H9 (cell line): ENCODE measurements at regions not wholly inside any gene's neighbourhood (a gene's known extent, or its start where the extent isn't known, plus 50 kb on each side); places are given as distances from the start of the nearest gene placed in this dataset.

ENCODE experiments used
- DNase-seq: peaks from one replicate; pipeline ENCODE4 v3.0.0-alpha.2; 2017
- H2AFZ ChIP-seq: one replicate; pipeline ENCODE4 v1.6.1; 2013; ENCODE audit warnings: mild to moderate bottlenecking, low read length, control low read depth, moderate library complexity
- H2AK5ac ChIP-seq: 2 replicates; pipeline ENCODE4 v1.6.1; 2013; ENCODE audit warnings: low read length, control low read depth, mixed read lengths; ENCODE audit not compliant: insufficient read length
- H2BK120ac ChIP-seq: one replicate; pipeline ENCODE4 v1.6.1; 2013; ENCODE audit warnings: low read depth, mild to moderate bottlenecking, low read length, control low read depth, inconsistent platforms; ENCODE audit not compliant: poor library complexity, severe bottlenecking
- H2BK12ac ChIP-seq: 2 replicates; pipeline ENCODE4 v1.6.1; 2013; ENCODE audit warnings: low read length, control low read depth, mixed read lengths, low read depth; ENCODE audit not compliant: insufficient read length
- H2BK15ac ChIP-seq: 2 replicates; pipeline ENCODE4 v1.6.1; 2013; ENCODE audit warnings: low read depth, low read length, control low read depth
- H2BK20ac ChIP-seq: one replicate; pipeline ENCODE4 v1.6.1; 2013; ENCODE audit warnings: low read depth, mild to moderate bottlenecking, low read length, control low read depth, inconsistent platforms; ENCODE audit not compliant: poor library complexity, severe bottlenecking
- H2BK5ac ChIP-seq: 2 replicates; pipeline ENCODE4 v1.6.1; 2013; ENCODE audit warnings: low read length, control low read depth, mixed read lengths; ENCODE audit not compliant: insufficient read length
- H3K14ac ChIP-seq: 2 replicates; pipeline ENCODE4 v1.6.1; 2013; ENCODE audit warnings: low read length, control low read depth; ENCODE audit not compliant: insufficient read depth
- H3K18ac ChIP-seq: 2 replicates; pipeline ENCODE4 v1.6.1; 2013; ENCODE audit warnings: low read depth, mild to moderate bottlenecking, mixed read lengths, low read length, control low read depth; ENCODE audit not compliant: insufficient read length
- H3K23ac ChIP-seq: 2 replicates; pipeline ENCODE4 v1.6.1; 2013; ENCODE audit warnings: low read length, control low read depth, mixed read lengths, low read depth; ENCODE audit not compliant: insufficient read length
- H3K23me2 ChIP-seq: 2 replicates; pipeline ENCODE4 v1.6.1; 2013; ENCODE audit warnings: low read depth, mild to moderate bottlenecking, mixed read lengths, low read length, control low read depth; ENCODE audit not compliant: insufficient read length, poor library complexity, severe bottlenecking
- H3K27ac ChIP-seq: 2 replicates; pipeline ENCODE4 v1.5.1; 2013; ENCODE audit warnings: low read length, control low read depth, mixed read lengths, low read depth; ENCODE audit not compliant: insufficient read length
- H3K27me3 ChIP-seq: 2 replicates; pipeline ENCODE4 v1.6.1; 2013; ENCODE audit warnings: low read length, control low read depth, inconsistent platforms; ENCODE audit not compliant: insufficient read depth
- H3K4ac ChIP-seq: 2 replicates; pipeline ENCODE4 v1.6.1; 2013; ENCODE audit warnings: low read depth, mild to moderate bottlenecking, control low read depth, inconsistent platforms, low read length, moderate library complexity
- H3K4me1 ChIP-seq: 2 replicates; pipeline ENCODE4 v1.6.1; 2013; ENCODE audit warnings: low read length, control low read depth, inconsistent platforms; ENCODE audit not compliant: insufficient read depth
- H3K4me2 ChIP-seq: 2 replicates; pipeline ENCODE4 v1.6.1; 2013; ENCODE audit warnings: low read length, control low read depth, mixed read lengths; ENCODE audit not compliant: insufficient read length, insufficient read depth
- H3K56ac ChIP-seq: 2 replicates; pipeline ENCODE4 v1.6.1; 2013; ENCODE audit warnings: low read depth, mild to moderate bottlenecking, mixed read lengths, low read length, control low read depth; ENCODE audit not compliant: insufficient read length
- H3K79me1 ChIP-seq: 2 replicates; pipeline ENCODE4 v1.6.1; 2013; ENCODE audit warnings: low read depth, mild to moderate bottlenecking, moderate library complexity, low read length, control low read depth, inconsistent platforms; ENCODE audit not compliant: insufficient read depth, poor library complexity, severe bottlenecking
- H3K79me2 ChIP-seq: 2 replicates; pipeline ENCODE4 v1.6.1; 2013; ENCODE audit warnings: low read length, control low read depth, inconsistent platforms; ENCODE audit not compliant: insufficient read depth
- H3K9ac ChIP-seq: 2 replicates; pipeline ENCODE4 v1.6.1; 2013; ENCODE audit warnings: low read length, control low read depth, mixed read lengths; ENCODE audit not compliant: insufficient read length; ENCODE audit errors: extremely low read depth
- H3K9me3 ChIP-seq: one replicate; pipeline ENCODE4 v1.6.1; 2013; ENCODE audit warnings: low read depth, low read length, inconsistent platforms; ENCODE audit not compliant: control insufficient read depth
- H3T11ph ChIP-seq: one replicate; pipeline ENCODE4 v1.6.1; 2013; ENCODE audit warnings: mild to moderate bottlenecking, low read length, control low read depth, inconsistent platforms
- H4K20me1 ChIP-seq: one replicate; pipeline ENCODE4 v1.6.1; 2013; ENCODE audit not compliant: control insufficient read depth, insufficient read length, insufficient read depth
- H4K5ac ChIP-seq: 2 replicates; pipeline ENCODE4 v1.6.1; 2013; ENCODE audit warnings: low read depth, mild to moderate bottlenecking, mixed read lengths, low read length, control low read depth; ENCODE audit not compliant: insufficient read length
- H4K8ac ChIP-seq: replicated peaks from 2 replicates; pipeline ENCODE4 v1.6.1; 2013; ENCODE audit warnings: low read length, control low read depth, mixed read lengths, low read depth; ENCODE audit not compliant: insufficient read length
- H4K91ac ChIP-seq: 2 replicates; pipeline ENCODE4 v1.6.1; 2013; ENCODE audit warnings: low read depth, mild to moderate bottlenecking, moderate library complexity, mixed read lengths, low read length, control low read depth; ENCODE audit not compliant: insufficient read length
- H3K27ac Mint-ChIP-seq, 3 experiments: 2 replicates in 2 of 3; 3 replicates in 1 of 3; pipeline ENCODE4 v1.8.0; 2020 to 2021; ENCODE audit warnings: mixed read lengths in 3 of 3, mild to moderate bottlenecking in 1 of 3, moderate library complexity in 1 of 3
- H3K27me3 Mint-ChIP-seq: 2 replicates; pipeline ENCODE4 v1.8.0; 2021; ENCODE audit warnings: low read depth, mild to moderate bottlenecking, moderate library complexity, mixed read lengths
- H3K36me3 Mint-ChIP-seq, 3 experiments: 2 replicates in 2 of 3; 3 replicates in 1 of 3; pipeline ENCODE4 v1.8.0; 2020 to 2021; ENCODE audit warnings: low read depth in 3 of 3, mixed read lengths in 3 of 3; ENCODE audit not compliant: insufficient read depth in 1 of 3
- H3K4me1 Mint-ChIP-seq, 2 experiments: 2 replicates each; pipeline ENCODE4 v1.8.0; 2020; ENCODE audit warnings: mixed read lengths in 2 of 2
- H3K4me3 Mint-ChIP-seq, 2 experiments: 2 replicates in 1 of 2; 3 replicates in 1 of 2; pipeline ENCODE4 v1.8.0; 2020 to 2021; ENCODE audit warnings: mild to moderate bottlenecking in 2 of 2, mixed read lengths in 2 of 2, moderate library complexity in 1 of 2
- H3K9me3 Mint-ChIP-seq, 2 experiments: 2 replicates in 1 of 2; 3 replicates in 1 of 2; pipeline ENCODE4 v1.8.0; 2020; ENCODE audit warnings: mild to moderate bottlenecking in 2 of 2, mixed read lengths in 2 of 2, moderate library complexity in 1 of 2
- WGBS: extraction: QIAGEN DNeasy Blood & Tissue Kit; methylation state at CpG from one replicate; pipeline ENCODE4 v1.1.7; 2013; ENCODE audit warnings: missing lambda C conversion rate, low lambda C conversion rate, mixed read lengths; ENCODE audit not compliant: insufficient read length; ENCODE audit errors: extremely low coverage; 5-methylcytosine and 5-hydroxymethylcytosine counted together
- TF ChIP-seq, protein P1 (sequence below): fragments of 200-600 bp; sonication (generic); conservative IDR thresholded peaks from 3 replicates; pipeline ENCODE4 v1.8.0; 2021; ENCODE audit warnings: antibody characterized with exemption, mild to moderate bottlenecking

DNA sequence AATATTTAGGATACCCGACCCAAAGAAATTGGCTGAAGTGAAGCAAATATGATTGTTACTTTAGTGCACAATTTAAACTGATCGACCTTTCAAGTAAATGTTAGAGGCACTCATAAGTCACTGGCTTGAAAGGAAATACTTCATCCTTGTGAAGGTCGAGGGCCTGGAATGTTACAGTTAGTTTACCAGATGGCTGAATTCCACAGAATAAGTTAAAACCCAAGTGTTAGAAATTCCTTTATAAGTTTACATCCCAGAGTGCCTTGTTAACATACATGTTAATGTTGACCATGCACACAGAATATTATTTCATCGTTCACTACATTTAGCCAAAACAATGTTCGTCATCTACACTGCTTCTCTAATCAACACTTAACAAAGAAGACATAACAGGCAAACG is 235.5 kb upstream of the ANO3 start:
- Histone ChIP-seq H2BK15ac (no peak overlapping the region), H4K5ac (no peak overlapping the region), H2AFZ (no peak overlapping the region), H4K20me1 (no peaks in the 10 kb centered on the region), H3K27ac (no peak overlapping the region), H3K23me2 (no peaks in the 10 kb centered on the region), H3T11ph (no peak overlapping the region), H4K8ac (no peak overlapping the region), H2BK20ac (no peak overlapping the region), H2BK12ac (no peak overlapping the region), H3K18ac (no peak overlapping the region), H2BK120ac (no peak overlapping the region), H3K56ac (no peak overlapping the region), H3K23ac (no peak overlapping the region), H3K79me2 (no peaks in the 10 kb centered on the region), H2BK5ac (no peak overlapping the region), H3K14ac (no peak overlapping the region), H4K91ac (no peak overlapping the region), H3K4ac (no peak overlapping the region), H3K9me3 (no peaks in the 10 kb centered on the region), H3K79me1 (no peaks in the 10 kb centered on the region), H3K4me2 (no peak overlapping the region), H3K27me3 (no peaks in the 10 kb centered on the region), H2AK5ac (no peak overlapping the region), H3K9ac (no peak overlapping the region), H3K4me1 (no peaks in the 10 kb centered on the region; the same call in 1 of the 2 replicates)
- no peak for DNase-seq
- WGBS, result no CpG with 5 or more reads among the region's 6 CpGs
- no peak overlapping the region for H3K27ac Mint-ChIP-seq
- peaks cover 6 to 7% of the 10 kb centered on the region in 2 experiments for H3K4me1 Mint-ChIP-seq
- TF ChIP-seq, protein P1, sequence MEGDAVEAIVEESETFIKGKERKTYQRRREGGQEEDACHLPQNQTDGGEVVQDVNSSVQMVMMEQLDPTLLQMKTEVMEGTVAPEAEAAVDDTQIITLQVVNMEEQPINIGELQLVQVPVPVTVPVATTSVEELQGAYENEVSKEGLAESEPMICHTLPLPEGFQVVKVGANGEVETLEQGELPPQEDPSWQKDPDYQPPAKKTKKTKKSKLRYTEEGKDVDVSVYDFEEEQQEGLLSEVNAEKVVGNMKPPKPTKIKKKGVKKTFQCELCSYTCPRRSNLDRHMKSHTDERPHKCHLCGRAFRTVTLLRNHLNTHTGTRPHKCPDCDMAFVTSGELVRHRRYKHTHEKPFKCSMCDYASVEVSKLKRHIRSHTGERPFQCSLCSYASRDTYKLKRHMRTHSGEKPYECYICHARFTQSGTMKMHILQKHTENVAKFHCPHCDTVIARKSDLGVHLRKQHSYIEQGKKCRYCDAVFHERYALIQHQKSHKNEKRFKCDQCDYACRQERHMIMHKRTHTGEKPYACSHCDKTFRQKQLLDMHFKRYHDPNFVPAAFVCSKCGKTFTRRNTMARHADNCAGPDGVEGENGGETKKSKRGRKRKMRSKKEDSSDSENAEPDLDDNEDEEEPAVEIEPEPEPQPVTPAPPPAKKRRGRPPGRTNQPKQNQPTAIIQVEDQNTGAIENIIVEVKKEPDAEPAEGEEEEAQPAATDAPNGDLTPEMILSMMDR, result no peak
- no peaks in the 10 kb centered on the region for H3K9me3 Mint-ChIP-seq
- no peak overlapping the region for H3K4me3 Mint-ChIP-seq
- H3K36me3 Mint-ChIP-seq, result no peaks in the 10 kb centered on the region
- H3K27me3 Mint-ChIP-seq, result no peaks in the 10 kb centered on the region
